ENCODE measurements at regions not wholly inside any gene's neighbourhood (a gene's known extent, or its start where the extent isn't known, plus 50 kb on each side); places are given as distances from the start of the nearest gene placed in this dataset.

DNA sequence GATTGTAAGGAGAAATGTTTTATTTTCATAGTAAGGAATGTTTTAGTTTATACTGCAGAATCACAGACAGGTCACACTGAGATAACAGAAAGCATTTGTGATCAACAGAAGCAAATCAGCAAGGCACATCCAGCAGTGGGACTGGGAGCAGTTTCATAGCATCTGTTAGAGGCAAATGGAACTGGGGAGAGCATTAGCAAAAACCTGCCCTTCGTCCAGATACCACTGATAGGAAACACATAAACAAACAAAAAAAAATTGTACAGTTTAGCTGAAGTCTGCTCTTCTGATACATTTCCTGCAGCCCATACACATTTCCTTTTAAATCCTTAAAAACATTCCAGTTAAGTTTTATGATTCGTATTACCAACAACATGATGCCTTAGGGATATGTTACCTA lies 374.3 kb downstream of the PCDH7 start:
- H3K27ac ChIP-seq, result no peak overlapping the region
- no peak for TF ChIP-seq ZFX (IDR thresholded peaks at IDR 0.05; ENCODE audit: borderline replicate concordance)
- TF ChIP-seq, protein P1, sequence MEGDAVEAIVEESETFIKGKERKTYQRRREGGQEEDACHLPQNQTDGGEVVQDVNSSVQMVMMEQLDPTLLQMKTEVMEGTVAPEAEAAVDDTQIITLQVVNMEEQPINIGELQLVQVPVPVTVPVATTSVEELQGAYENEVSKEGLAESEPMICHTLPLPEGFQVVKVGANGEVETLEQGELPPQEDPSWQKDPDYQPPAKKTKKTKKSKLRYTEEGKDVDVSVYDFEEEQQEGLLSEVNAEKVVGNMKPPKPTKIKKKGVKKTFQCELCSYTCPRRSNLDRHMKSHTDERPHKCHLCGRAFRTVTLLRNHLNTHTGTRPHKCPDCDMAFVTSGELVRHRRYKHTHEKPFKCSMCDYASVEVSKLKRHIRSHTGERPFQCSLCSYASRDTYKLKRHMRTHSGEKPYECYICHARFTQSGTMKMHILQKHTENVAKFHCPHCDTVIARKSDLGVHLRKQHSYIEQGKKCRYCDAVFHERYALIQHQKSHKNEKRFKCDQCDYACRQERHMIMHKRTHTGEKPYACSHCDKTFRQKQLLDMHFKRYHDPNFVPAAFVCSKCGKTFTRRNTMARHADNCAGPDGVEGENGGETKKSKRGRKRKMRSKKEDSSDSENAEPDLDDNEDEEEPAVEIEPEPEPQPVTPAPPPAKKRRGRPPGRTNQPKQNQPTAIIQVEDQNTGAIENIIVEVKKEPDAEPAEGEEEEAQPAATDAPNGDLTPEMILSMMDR (IDR thresholded peaks at IDR 0.05), result no peak

DNA sequence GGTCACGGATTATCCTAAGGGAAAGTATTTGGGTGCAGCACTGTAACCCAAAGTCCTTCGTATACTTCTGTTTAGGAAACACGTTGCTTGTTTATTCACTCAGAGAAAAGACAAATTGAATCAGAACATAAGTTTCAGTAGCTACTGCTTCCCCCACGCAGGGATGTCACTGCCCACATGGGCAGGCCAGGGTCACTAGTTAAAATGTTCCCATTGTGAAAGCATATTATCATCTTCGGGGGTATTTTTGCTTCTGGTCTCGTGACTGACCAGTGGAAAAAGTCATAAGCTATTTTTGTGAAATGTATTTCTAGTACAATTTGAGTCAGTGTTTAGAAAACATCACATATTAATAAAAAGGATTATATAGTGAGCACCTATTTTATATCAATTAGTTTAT lies 377.8 kb downstream of the PCDH7 start:
- TF ChIP-seq, protein P1 (IDR thresholded peaks at IDR 0.05), result no peak
- TF ChIP-seq ZFX (IDR thresholded peaks at IDR 0.05; ENCODE audit: borderline replicate concordance), result no peak
- H3K27ac ChIP-seq, result no peak overlapping the region

DNA sequence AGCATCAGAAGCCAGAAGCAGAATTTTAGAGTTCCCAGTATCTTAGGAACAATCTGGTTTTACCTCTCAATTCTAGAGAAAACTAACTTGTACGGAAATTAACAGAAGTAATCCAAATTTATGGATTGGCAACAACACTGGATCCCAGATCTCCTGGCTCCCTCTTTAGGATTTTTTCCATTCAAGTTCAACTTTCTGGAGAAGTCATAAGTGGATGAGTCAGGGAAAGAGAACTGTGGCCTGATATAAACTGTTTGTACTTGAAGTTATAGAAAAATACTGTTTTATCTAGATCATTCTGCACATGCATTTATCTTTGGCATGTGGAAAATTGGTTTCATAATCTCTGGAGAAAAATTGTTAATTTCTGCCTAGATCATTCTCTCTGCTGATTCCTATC lies 380.4 kb downstream of the PCDH7 start:
- H3K27ac ChIP-seq, result no peak overlapping the region
- TF ChIP-seq, protein P1 (IDR thresholded peaks at IDR 0.05), result no peak
- TF ChIP-seq ZFX (IDR thresholded peaks at IDR 0.05; ENCODE audit: borderline replicate concordance), result no peak

DNA sequence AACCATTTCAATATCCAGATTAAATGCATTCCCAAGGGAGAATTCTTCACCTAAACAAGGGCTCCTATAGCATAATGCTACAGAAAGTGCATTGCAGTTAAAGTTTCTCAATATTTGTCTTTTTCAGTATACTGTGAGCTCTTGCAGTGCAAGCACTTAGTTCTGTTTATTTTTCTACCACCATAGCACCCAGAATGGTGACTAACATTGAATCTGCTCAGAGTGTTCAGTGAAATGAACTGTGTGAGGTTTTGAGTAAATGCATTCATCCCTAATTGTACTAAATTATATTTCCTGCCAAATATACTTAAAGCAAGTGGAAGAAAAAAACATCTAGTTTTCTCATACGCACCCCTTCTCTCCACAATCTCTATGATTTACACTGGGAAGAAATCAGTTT lies 383.9 kb downstream of the PCDH7 start:
- no peak overlapping the region for H3K27ac ChIP-seq
- TF ChIP-seq ZFX (IDR thresholded peaks at IDR 0.05; ENCODE audit: borderline replicate concordance), result no peak
- TF ChIP-seq, protein P1 (IDR thresholded peaks at IDR 0.05), result no peak

DNA sequence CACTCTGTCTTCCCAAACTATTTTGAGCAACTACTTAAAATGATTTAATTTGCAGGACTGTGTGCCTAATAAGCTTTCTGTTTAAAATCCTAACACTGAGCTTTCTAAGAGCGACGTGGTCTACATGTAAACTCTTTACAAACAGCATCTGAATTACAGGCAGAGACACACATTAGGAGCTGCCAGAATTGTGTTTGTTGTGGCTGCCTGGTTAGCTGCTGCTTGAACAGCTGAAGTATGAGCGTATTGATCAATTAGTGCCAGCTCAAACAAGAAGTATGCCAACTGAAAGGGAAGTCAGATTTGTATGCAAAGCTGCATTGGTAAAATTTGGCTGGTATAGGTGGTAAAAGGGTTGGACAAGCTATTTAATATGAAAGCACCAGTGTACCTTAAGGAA lies 384.4 kb downstream of the PCDH7 start:
- no peak overlapping the region for H3K27ac ChIP-seq
- TF ChIP-seq, protein P1 (IDR thresholded peaks at IDR 0.05), result no peak
- TF ChIP-seq ZFX (IDR thresholded peaks at IDR 0.05; ENCODE audit: borderline replicate concordance), result no peak

DNA sequence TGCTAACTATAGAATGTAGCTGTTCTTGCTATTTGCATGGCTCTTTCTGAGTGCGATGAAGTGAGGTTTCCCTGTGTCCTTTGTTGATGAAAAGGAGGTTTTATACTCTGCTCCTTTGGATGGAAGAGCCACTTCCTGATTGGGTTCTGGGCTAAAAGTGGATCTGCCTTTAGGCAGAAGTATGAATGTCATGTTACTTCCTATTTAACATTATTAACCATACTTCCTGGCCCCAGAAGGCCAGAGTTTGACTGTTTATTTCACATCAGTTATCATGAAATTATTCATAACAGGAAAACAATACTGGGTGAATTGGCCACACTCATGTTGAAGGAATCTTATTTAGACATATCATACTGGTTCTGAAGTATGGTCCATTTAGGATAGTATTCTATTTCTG lies 386.2 kb downstream of the PCDH7 start:
- no peak overlapping the region for H3K27ac ChIP-seq
- TF ChIP-seq, protein P1 (IDR thresholded peaks at IDR 0.05), result no peak
- no peak for TF ChIP-seq ZFX (IDR thresholded peaks at IDR 0.05; ENCODE audit: borderline replicate concordance)

DNA sequence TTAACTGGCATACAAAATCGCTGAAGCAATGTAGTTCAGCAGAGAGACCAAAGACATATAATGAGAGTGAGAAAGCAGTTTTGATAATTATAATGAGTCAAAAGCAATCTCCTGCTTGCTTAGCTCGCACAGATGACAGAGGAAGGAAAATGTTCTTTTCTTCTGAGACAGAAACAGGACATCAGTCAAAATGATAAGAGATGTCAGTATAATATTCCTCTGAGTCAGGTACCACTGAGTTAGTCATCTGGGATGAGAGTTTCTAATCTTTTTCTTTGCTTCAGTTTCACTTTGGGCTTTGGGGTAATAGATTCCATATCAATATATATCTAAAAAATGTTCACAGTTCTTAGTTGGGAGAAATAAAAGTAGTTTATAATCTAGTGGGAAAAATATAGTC lies 387.2 kb downstream of the PCDH7 start:
- TF ChIP-seq, protein P1 (IDR thresholded peaks at IDR 0.05), result no peak
- TF ChIP-seq ZFX (IDR thresholded peaks at IDR 0.05; ENCODE audit: borderline replicate concordance), result no peak
- no peak overlapping the region for H3K27ac ChIP-seq

All from 22Rv1 (cell line).